ENCODE measurements at regions not wholly inside any gene's neighbourhood (a gene's known extent, or its start where the extent isn't known, plus 50 kb on each side); places are given as distances from the start of the nearest gene placed in this dataset.
"Not testable (repeated sequence)": the region's sequence is repeated elsewhere in the genome, so short reads cannot be mapped to it uniquely, and the experiment has no call there.

GRCh38 chr3:106303766-106304165, 435.0 kb upstream of the CBLB start:
- DNase-seq (ENCODE audit: low read depth in 2 of 2), result no peak

- no peak for DNase-seq (ENCODE audit: low read depth in 2 of 2)
Observed at GRCh38 chr3:106305127-106305526, 436.3 kb upstream of the CBLB start.

- DNase-seq (ENCODE audit: low read depth in 2 of 2), result no peak
Observed at GRCh38 chr3:106305882-106306435, 437.1 kb upstream of the CBLB start.

GRCh38 chr3:106309274-106309673, 440.5 kb upstream of the CBLB start:
- DNase-seq (ENCODE audit: low read depth in 2 of 2), result no peak

- DNase-seq (ENCODE audit: low read depth in 2 of 2), result not testable (repeated sequence)
Observed at GRCh38 chr3:106309798-106310197, 441.0 kb upstream of the CBLB start.

- no peak for DNase-seq (ENCODE audit: low read depth in 2 of 2)
Observed at GRCh38 chr3:106317141-106318055, 448.6 kb upstream of the CBLB start.

GRCh38 chr3:106321438-106321837, 452.6 kb upstream of the CBLB start:
- not testable (repeated sequence) for DNase-seq (ENCODE audit: low read depth in 2 of 2)

GRCh38 chr3:106323586-106323985, 454.8 kb upstream of the CBLB start:
- DNase-seq (ENCODE audit: low read depth in 2 of 2), result no peak

- no peak for DNase-seq (ENCODE audit: low read depth in 2 of 2)
Observed at GRCh38 chr3:106326941-106327695, 458.3 kb upstream of the CBLB start.

- DNase-seq (ENCODE audit: low read depth in 2 of 2), result no peak
Observed at GRCh38 chr3:106327696-106328025, 458.8 kb upstream of the CBLB start.

GRCh38 chr3:106328224-106328623, 459.4 kb upstream of the CBLB start:
- DNase-seq (ENCODE audit: low read depth in 2 of 2), result no peak

GRCh38 chr3:106329521-106329920, 460.7 kb upstream of the CBLB start:
- no peak for DNase-seq (ENCODE audit: low read depth in 2 of 2)

GRCh38 chr3:106331636-106332035, 462.8 kb upstream of the CBLB start:
- DNase-seq (ENCODE audit: low read depth in 2 of 2), result no peak

- no peak for DNase-seq (ENCODE audit: low read depth in 2 of 2)
Observed at GRCh38 chr3:106332129-106332528, 463.3 kb upstream of the CBLB start.

GRCh38 chr3:106332884-106333283, 464.1 kb upstream of the CBLB start:
- no peak for DNase-seq (ENCODE audit: low read depth in 2 of 2)

GRCh38 chr3:106333911-106334618, 465.3 kb upstream of the CBLB start:
- DNase-seq (ENCODE audit: low read depth in 2 of 2), result no peak

GRCh38 chr3:106336619-106337018, 467.8 kb upstream of the CBLB start:
- no peak for DNase-seq (ENCODE audit: low read depth in 2 of 2)

- DNase-seq (ENCODE audit: low read depth in 2 of 2), result no peak
Observed at GRCh38 chr3:106337116-106337515, 468.3 kb upstream of the CBLB start.

- DNase-seq (ENCODE audit: low read depth in 2 of 2), result no peak
Observed at GRCh38 chr3:106338582-106339214, 469.9 kb upstream of the CBLB start.

GRCh38 chr3:106339551-106339950, 470.7 kb upstream of the CBLB start:
- no peak for DNase-seq (ENCODE audit: low read depth in 2 of 2)

GRCh38 chr3:106341087-106341486, 472.3 kb upstream of the CBLB start:
- DNase-seq (ENCODE audit: low read depth in 2 of 2), result no peak

All from dermis microvascular lymphatic vessel endothelial cell (primary cell).